GM10248 (cell line): ENCODE measurements at regions not wholly inside any gene's neighbourhood (a gene's known extent, or its start where the extent isn't known, plus 50 kb on each side); places are given as distances from the start of the nearest gene placed in this dataset.

ENCODE experiments used
- CTCF ChIA-PET: fragments of 300-600 bp; sonication (Branson Sonifier 250); formaldehyde crosslinking; extraction: SDS; loops from one replicate; lab custom pipeline; 2021; ENCODE audit warnings: antibody characterized with exemption; lab: Yijun Ruan, JAX
- POLR2A ChIA-PET: fragments of 350-650 bp; sonication (Branson Sonifier 250); formaldehyde crosslinking; extraction: SDS; loops from one replicate; lab custom pipeline; 2020; ENCODE audit warnings: antibody characterized with exemption; lab: Yijun Ruan, JAX
- DNase-seq: peaks from one replicate; pipeline ENCODE4 v3.0.0; 2012; ENCODE audit errors: extremely low spot score
- CTCF ChIP-seq: IDR thresholded peaks from 2 replicates; pipeline ENCODE4 v1.5.1; 2012; ENCODE audit warnings: mild to moderate bottlenecking, low read depth; ENCODE audit errors: extremely low read depth, missing control alignments, control extremely low read depth

GRCh38 chr11:72519220-72519881 lies 85.0 kb upstream of the CLPB start:
- no peak for TF ChIP-seq CTCF
- ChIA-PET POLR2A (no interaction called here), CTCF (interaction anchor here (2.1 kb wide), 1 partner anchor 13 kb away, joined by 6 read pairs; no protein-coding TSS in a partner anchor)
- no peak for DNase-seq

GRCh38 chr11:72514331-72514730 lies 80.0 kb upstream of the CLPB start:
- no peak for TF ChIP-seq CTCF

GRCh38 chr11:72513411-72513810 lies 79.1 kb upstream of the CLPB start:
- DNase-seq, result no peak
- TF ChIP-seq CTCF, result no peak
- ChIA-PET CTCF (interaction anchor here (0.7 kb wide), 1 partner anchor 41 kb away, joined by 4 read pairs; no protein-coding TSS in a partner anchor), POLR2A (no interaction called here)

More at GRCh38 chr11:72514331-72514730, 80.0 kb upstream of the CLPB start:
- ChIA-PET CTCF (interaction anchor here (1.8 kb wide), 1 partner anchor 10 kb away, joined by 4 read pairs; no protein-coding TSS in a partner anchor), POLR2A (no interaction called here)
- no peak for DNase-seq

GRCh38 chr11:72512956-72513355 lies 78.6 kb upstream of the CLPB start:
- POLR2A ChIA-PET, result no interaction called here
- no peak for TF ChIP-seq CTCF

GRCh38 chr11:72511393-72512047 lies 77.2 kb upstream of the CLPB start:
- no peak for TF ChIP-seq CTCF
- no peak for DNase-seq
- ChIA-PET POLR2A (no interaction called here), CTCF (interaction anchor here (1.0 kb wide), 1 partner anchor 40 kb away, joined by 4 read pairs; no protein-coding TSS in a partner anchor)

More at GRCh38 chr11:72512956-72513355, 78.6 kb upstream of the CLPB start:
- CTCF ChIA-PET, result interaction anchor here (0.7 kb wide), 1 partner anchor 41 kb away, joined by 4 read pairs; no protein-coding TSS in a partner anchor
- DNase-seq, result no peak

GRCh38 chr11:72507050-72507449 lies 72.7 kb upstream of the CLPB start:
- POLR2A ChIA-PET, result no interaction called here
- no peak for TF ChIP-seq CTCF
- CTCF ChIA-PET, result no interaction called here

More at GRCh38 chr11:72507050-72507449, 72.7 kb upstream of the CLPB start:
- DNase-seq, result no peak
